RWPE2 (cell line): ENCODE measurements at regions not wholly inside any gene's neighbourhood (a gene's known extent, or its start where the extent isn't known, plus 50 kb on each side); places are given as distances from the start of the nearest gene placed in this dataset.

Source experiments
- ATAC-seq: fragments of 200-7000 bp; cut with Tn5 transposase; 3 replicates; pipeline ENCODE4 v1.9.1; 2021; ENCODE audit warnings: low read depth
- DNase-seq: peaks from one replicate; pipeline ENCODE4 v3.0.0-alpha.2; 2020; ENCODE audit warnings: low spot score
- H3K27ac ChIP-seq: fragments of 450-650 bp; 2 replicates; pipeline ENCODE4 v1.5.1; 2017; ENCODE audit warnings: mild to moderate bottlenecking; ENCODE audit not compliant: poor library complexity, severe bottlenecking
- H3K27me3 ChIP-seq: fragments of 250-450 bp; sonication (Bioruptor Pico); 2 replicates; pipeline ENCODE4 v1.5.1; 2021; ENCODE audit warnings: mild to moderate bottlenecking, moderate library complexity; ENCODE audit not compliant: insufficient read depth, poor library complexity, severe bottlenecking
- H3K36me3 ChIP-seq: fragments of 250-450 bp; sonication (Bioruptor Pico); 2 replicates; pipeline ENCODE4 v1.5.1; 2020; ENCODE audit warnings: low read depth, mild to moderate bottlenecking, moderate library complexity
- H3K4me1 ChIP-seq: fragments of 250-450 bp; sonication (Bioruptor Pico); 2 replicates; pipeline ENCODE4 v1.5.1; 2021; ENCODE audit warnings: mild to moderate bottlenecking, moderate library complexity; ENCODE audit not compliant: insufficient read depth, poor library complexity, severe bottlenecking
- H3K4me3 ChIP-seq: fragments of 250-450 bp; sonication (Bioruptor Pico); 2 replicates; pipeline ENCODE4 v1.5.1; 2021; ENCODE audit warnings: mild to moderate bottlenecking, moderate library complexity; ENCODE audit not compliant: severe bottlenecking
- H3K9me3 ChIP-seq: fragments of 250-450 bp; sonication (Bioruptor Pico); 2 replicates; pipeline ENCODE4 v1.5.1; 2021; ENCODE audit warnings: mild to moderate bottlenecking, moderate library complexity; ENCODE audit not compliant: severe bottlenecking
- CTCF ChIP-seq: fragments of 450-650 bp; IDR thresholded peaks from one replicate; pipeline ENCODE4 v1.5.1; 2017; ENCODE audit warnings: mild to moderate bottlenecking, moderate library complexity; ENCODE audit not compliant: poor library complexity, severe bottlenecking

GRCh38 chr14:85817430-85817829 lies 287.5 kb downstream of the FLRT2 start:
- Histone ChIP-seq H3K27ac (no peak overlapping the region), H3K27me3 (peaks cover 4% of the 10 kb centered on the region), H3K4me1 (no peaks in the 10 kb centered on the region), H3K4me3 (no peak overlapping the region), H3K9me3 (no peaks in the 10 kb centered on the region), H3K36me3 (no peaks in the 10 kb centered on the region)
- ATAC-seq (no peak), DNase-seq (no peak)
- no peak for TF ChIP-seq CTCF

GRCh38 chr14:85813040-85813439 lies 283.1 kb downstream of the FLRT2 start:
- DNase-seq (no peak), ATAC-seq (no peak)
- Histone ChIP-seq H3K36me3 (no peaks in the 10 kb centered on the region), H3K27ac (no peak overlapping the region), H3K4me1 (no peaks in the 10 kb centered on the region), H3K4me3 (no peak overlapping the region), H3K27me3 (peaks cover 4% of the 10 kb centered on the region), H3K9me3 (no peaks in the 10 kb centered on the region)
- TF ChIP-seq CTCF = no peak

GRCh38 chr14:85811340-85811739 lies 281.4 kb downstream of the FLRT2 start:
- no peak overlapping the region for H3K27ac ChIP-seq
- H3K27me3 ChIP-seq = peaks cover 4% of the 10 kb centered on the region
- no peaks in the 10 kb centered on the region for H3K36me3 ChIP-seq
- no peaks in the 10 kb centered on the region for H3K9me3 ChIP-seq
- H3K4me1 ChIP-seq = no peaks in the 10 kb centered on the region
- H3K4me3 ChIP-seq = no peak overlapping the region
- no peak for TF ChIP-seq CTCF
- no peak for ATAC-seq
- DNase-seq = no peak

GRCh38 chr14:85799668-85800067 lies 269.7 kb downstream of the FLRT2 start:
- Histone ChIP-seq H3K27ac (no peak overlapping the region), H3K36me3 (no peaks in the 10 kb centered on the region), H3K9me3 (no peaks in the 10 kb centered on the region), H3K4me3 (no peak overlapping the region), H3K27me3 (peaks cover 14% of the 10 kb centered on the region), H3K4me1 (no peaks in the 10 kb centered on the region)
- TF ChIP-seq CTCF = no peak
- DNase-seq (no peak), ATAC-seq (no peak)

GRCh38 chr14:85798856-85799255 lies 268.9 kb downstream of the FLRT2 start:
- H3K4me1 ChIP-seq = no peaks in the 10 kb centered on the region
- no peaks in the 10 kb centered on the region for H3K9me3 ChIP-seq
- no peaks in the 10 kb centered on the region for H3K36me3 ChIP-seq
- no peak for ATAC-seq
- no peak overlapping the region for H3K4me3 ChIP-seq
- DNase-seq = no peak
- no peak overlapping the region for H3K27ac ChIP-seq
- TF ChIP-seq CTCF = no peak
- peaks cover 21% of the 10 kb centered on the region for H3K27me3 ChIP-seq
